HG02642 (cell line): ENCODE measurements at regions not wholly inside any gene's neighbourhood (a gene's known extent, or its start where the extent isn't known, plus 50 kb on each side); places are given as distances from the start of the nearest gene placed in this dataset.

Source experiments
- ATAC-seq: cut with Tn5 transposase; IDR thresholded peaks from one replicate; pipeline ENCODE4 v1.9.1; 2021; ENCODE audit warnings: mild to moderate bottlenecking; ENCODE audit not compliant: unreplicated experiment, poor library complexity

- no peak for ATAC-seq
Observed at GRCh38 chr2:133957724-133958480, 296.0 kb upstream of the MGAT5 start.

DNA sequence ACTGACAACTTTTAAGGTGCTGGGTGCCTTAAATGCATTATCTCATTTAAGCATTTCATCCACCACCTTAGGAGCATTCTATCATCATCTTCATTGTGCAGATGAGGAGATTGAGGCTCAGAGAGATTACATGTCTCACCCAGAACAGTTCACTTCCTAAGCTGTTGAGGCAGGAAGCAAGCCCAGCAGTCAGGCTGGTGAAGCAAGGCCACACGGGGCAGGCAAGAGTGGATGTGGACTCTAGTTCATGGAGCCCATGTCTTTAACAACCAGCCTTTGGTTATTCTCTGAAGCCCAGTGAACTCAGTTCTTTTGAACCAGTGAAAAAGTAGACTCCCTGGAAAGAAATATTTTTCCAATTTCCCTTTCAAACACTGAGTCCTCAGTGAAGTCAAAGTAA, 294.8 kb upstream of the MGAT5 start:
- no peak for ATAC-seq

- no peak for ATAC-seq
Observed at GRCh38 chr2:133966720-133967304, 287.1 kb upstream of the MGAT5 start.

- ATAC-seq: no peak
Observed at GRCh38 chr2:133967326-133967725, 286.5 kb upstream of the MGAT5 start.

DNA sequence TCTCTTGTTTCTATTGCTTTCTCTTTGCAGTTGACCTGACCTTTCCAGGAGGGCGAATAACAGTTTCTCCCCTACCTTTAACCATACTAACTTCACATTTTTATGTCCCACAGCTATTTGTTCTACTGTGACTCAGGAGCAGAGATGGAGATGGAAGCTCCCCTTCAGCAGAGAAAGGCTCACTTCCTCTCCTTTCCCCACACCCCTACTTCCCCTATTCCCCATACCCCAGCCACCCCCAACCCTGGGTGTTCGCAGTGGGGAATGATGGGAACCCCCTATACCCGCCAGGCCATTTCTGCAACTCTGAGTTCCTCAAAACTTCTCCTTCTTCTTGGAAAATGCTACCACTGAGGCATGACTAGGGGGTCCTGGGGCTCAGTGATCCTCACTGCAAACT, 285.4 kb upstream of the MGAT5 start:
- ATAC-seq: no peak

DNA sequence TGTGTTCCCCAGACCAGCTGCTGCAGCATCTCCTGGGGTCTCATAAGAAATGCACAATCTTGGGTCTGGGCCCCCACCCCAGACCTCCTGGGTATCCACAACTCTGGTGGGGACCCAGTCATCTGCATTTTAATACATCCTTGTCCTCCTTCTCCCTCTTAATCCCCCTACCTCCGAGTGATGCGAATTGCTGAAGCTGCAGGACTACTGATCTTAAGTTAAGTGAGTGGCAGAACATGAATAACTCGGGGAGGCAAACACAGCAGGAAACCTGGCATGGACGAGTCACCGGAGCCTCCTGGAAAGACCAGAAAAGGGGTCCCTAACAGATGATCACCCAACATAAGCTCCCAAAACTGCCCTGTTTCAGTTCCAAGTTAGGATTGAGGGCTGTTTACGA, 283.2 kb upstream of the MGAT5 start:
- ATAC-seq: no peak

DNA sequence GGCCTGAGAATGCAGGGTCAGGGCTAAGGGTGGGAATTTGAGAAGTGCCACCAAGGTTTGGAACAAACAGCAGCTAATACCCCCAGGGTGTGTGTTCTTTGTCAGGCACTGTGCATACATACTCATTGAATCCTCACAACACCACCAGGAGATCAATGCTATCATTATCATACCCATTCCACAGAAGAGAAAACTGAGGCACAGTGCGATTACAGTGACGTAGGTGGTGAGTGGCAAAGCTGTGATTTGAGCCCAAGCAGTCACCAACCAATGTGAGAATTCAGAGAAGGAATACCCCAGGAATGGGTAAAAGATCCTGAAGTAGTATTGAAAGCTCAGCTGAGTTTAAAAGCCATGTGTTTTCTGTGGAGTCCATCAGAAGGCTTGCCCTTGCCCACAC, 281.6 kb upstream of the MGAT5 start:
- ATAC-seq: no peak

DNA sequence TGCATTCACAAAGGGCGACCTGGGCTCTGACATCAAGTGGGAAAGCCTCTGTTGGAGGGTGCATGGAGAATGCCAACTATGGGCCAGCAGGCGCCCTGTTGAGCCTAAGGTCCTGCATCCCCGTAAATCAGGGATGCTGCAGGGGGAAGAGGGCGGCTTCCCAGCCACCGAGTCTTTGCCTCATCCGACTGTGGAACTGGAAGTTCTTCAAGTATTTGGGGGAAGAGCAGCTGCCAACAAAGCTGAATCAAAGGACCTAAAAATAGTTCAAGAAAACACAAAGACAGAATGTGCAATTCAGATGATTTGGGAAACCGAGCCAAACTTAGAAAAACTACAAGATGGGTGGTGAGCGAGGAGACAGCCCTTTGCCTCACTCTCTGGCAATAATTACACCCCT, 281.1 kb upstream of the MGAT5 start:
- no peak for ATAC-seq

- ATAC-seq: no peak
Observed at GRCh38 chr2:133974353-133974752, 279.5 kb upstream of the MGAT5 start.

DNA sequence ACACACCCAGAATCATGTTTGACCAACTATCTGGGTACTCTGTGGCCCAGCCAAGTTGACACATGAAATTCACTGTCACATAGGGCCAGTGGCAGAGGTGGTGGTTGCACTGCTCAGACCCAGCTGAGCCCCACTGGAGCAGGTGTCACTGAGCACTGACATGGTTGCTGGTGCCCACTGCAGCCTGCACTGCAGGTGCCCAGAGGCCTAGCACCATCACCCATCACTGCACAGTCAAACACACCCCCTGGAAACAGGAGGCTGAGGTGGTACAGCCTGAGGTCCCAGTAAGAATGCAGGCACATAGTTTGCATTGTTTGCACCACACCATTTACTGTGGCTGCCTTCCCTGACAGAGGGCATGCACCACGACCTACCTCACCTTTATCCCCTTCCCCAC, 278.7 kb upstream of the MGAT5 start:
- ATAC-seq: no peak

DNA sequence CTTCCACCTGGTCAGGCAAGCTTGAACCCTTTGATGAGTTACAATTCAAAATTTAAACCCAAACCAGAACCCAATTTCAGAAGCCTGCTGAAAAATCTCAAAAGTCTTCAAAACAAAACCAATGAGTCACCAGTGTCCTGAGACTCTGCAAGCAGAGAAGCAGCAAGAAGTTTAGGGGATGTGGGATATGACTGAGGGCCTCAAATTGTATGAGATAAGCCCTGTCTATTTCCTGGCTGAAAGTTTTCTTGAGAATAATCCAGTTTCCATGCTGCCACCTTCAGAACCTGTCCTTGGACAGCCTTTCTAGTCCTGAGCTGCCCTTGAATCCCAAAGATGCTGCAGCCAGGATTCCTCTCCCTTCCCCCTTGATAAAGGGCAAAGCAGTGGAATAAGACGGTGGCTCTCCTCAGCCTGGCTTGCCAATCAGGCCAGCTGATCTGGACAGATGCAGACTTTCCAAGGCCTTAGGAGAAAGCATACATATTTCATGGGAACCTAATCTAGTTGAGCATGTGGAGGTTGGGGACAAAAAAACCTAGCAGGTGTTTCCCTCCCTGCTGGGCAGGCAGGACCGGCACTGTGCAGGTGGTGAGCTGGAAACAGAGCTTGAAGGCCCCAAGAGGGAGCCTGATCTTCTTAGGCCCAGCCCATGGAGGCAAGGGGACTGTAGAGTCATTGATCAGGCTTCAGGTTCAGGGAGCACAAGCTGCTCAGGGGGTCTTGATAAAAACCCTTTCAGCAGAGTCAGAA, 278.0 kb upstream of the MGAT5 start:
- ATAC-seq: no peak

DNA sequence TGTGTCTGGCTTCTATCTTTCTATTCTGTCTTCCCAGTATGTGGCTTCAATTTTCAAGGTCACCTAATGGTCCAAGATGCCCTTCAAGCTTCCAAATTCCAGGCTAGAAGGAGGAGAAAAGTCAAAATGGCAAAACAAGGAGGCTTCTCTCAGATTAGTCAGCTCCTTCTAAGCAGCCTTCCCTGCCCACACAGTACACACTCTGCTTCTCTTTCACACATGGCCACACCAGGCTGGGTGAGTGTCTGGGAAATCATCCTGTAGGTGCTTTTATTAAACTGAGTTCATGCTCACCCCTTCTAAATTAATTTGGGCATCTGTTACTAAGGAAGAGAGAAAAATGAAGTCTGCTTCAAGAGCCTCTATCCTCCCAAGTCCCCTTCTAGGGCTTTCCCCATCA, 277.2 kb upstream of the MGAT5 start:
- ATAC-seq: no peak

DNA sequence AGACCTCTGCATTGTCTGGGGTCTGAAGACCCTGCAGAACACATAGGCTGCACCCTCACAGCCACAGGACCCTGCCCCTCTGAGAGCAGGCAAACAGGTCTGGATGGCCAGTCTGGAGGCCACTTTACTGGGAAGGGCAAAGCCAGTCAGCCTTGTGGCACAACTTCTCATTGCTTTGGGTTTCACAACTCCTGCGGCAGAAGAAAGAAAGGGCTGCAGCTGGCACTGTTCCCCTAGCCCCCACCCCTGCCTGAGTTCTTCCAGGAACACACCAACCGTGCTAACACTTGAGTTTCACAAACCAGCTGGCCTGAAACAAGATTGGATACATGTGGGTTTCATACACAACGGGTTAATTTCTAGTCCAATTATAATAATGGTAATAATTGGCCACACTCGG, 276.5 kb upstream of the MGAT5 start:
- ATAC-seq: no peak

DNA sequence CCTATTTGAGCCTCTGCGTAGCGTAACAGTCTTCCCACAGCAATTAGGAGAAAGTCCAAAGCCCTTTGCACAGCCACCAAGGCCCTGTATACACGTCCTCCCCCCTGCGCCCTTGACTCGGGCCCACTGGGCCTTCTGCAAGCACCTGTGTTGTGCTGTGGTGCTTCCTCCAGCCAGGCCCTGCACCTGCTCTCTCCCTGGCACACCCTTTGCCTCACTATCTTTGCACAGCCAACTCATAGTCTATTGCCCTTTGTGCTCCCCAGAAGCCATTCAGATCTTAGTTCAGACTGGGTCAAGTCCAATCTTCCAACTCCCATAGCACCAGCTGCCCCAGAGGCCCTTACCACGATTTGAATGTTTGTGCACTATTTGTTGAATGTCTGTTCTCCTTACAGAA, 271.6 kb upstream of the MGAT5 start:
- ATAC-seq: no peak

DNA sequence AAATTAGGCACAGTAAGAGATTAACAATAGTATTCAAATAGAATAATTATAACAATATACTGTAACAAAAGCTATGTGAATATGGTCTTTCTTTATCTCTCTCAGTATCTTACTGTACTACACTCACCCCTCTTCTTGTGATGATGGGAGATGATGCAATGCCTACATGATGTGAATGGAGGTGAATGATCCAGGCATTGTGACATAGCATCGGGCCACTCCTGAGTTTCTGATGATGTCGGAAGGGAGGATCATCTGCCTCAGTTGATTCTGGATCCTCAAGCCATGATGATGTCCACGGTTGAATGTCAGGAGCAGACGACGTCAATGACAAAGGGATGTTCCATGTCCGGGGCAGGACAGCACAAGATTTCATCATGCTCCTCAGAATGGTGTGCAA, 268.3 kb upstream of the MGAT5 start:
- no peak for ATAC-seq

GRCh38 chr2:133986081-133986837, 267.6 kb upstream of the MGAT5 start:
- ATAC-seq: no peak

- no peak for ATAC-seq
Observed at GRCh38 chr2:133986881-133987795, 266.7 kb upstream of the MGAT5 start.

- no peak for ATAC-seq
Observed at GRCh38 chr2:133988316-133988891, 265.5 kb upstream of the MGAT5 start.

- ATAC-seq: no peak
Observed at GRCh38 chr2:133991606-133992168, 262.2 kb upstream of the MGAT5 start.
